IMR-90 (cell line): ENCODE measurements at regions not wholly inside any gene's neighbourhood (a gene's known extent, or its start where the extent isn't known, plus 50 kb on each side); places are given as distances from the start of the nearest gene placed in this dataset.

Source experiments
- ATAC-seq: fragments of 200-7000 bp; cut with Tn5 transposase; 2 replicates; pipeline ENCODE4 v1.9.1; 2020; ENCODE audit warnings: low read depth, mild to moderate bottlenecking, moderate library complexity
- BruUV-seq: library from RNA; stranded (reverse); fragments of 400-500 nt; replicated peaks from 2 replicates; lab custom pipeline; 2021; lab: Mats Ljungman, UMichigan
- CTCF ChIA-PET: fragments of 300-600 bp; formaldehyde crosslinking; extraction: SDS; loops from one replicate; lab custom pipeline; 2021; ENCODE audit warnings: antibody characterized with exemption; lab: Yijun Ruan, JAX
- POLR2A ChIA-PET: fragments of 300-600 bp; sonication (Branson Sonifier 250); formaldehyde crosslinking; loops from one replicate; lab custom pipeline; 2022; ENCODE audit warnings: antibody characterized with exemption; ENCODE audit not compliant: unreplicated experiment; lab: Charles Lee
- DNase-seq: peaks from one replicate; pipeline ENCODE4 v3.0.0; 2013
- H2AFZ ChIP-seq: replicated peaks from 2 replicates; pipeline ENCODE3; 2013; ENCODE audit warnings: low read length, mild to moderate bottlenecking; ENCODE audit not compliant: poor library complexity
- H2AK5ac ChIP-seq: 2 replicates; pipeline ENCODE4 v1.6.1; 2013; ENCODE audit warnings: low read depth, low read length, inconsistent platforms
- H2AK9ac ChIP-seq: replicated peaks from 2 replicates; pipeline ENCODE3; 2013; ENCODE audit warnings: mild to moderate bottlenecking, low read depth, low read length, moderate library complexity; ENCODE audit not compliant: poor library complexity
- H2BK120ac ChIP-seq: 2 replicates; pipeline ENCODE4 v1.6.1; 2013; ENCODE audit warnings: low read depth, low read length, inconsistent platforms
- H2BK15ac ChIP-seq: 3 replicates; pipeline ENCODE4 v1.6.1; 2013; ENCODE audit warnings: low read depth, low read length, inconsistent platforms
- H2BK20ac ChIP-seq: 2 replicates; pipeline ENCODE4 v1.6.1; 2013; ENCODE audit warnings: low read depth, mild to moderate bottlenecking, inconsistent platforms, low read length, moderate library complexity
- H2BK5ac ChIP-seq: 2 replicates; pipeline ENCODE4 v1.6.1; 2013; ENCODE audit warnings: mild to moderate bottlenecking, low read depth, low read length, inconsistent platforms; ENCODE audit not compliant: poor library complexity, severe bottlenecking
- H3K14ac ChIP-seq: replicated peaks from 2 replicates; pipeline ENCODE4 v1.6.1; 2013; ENCODE audit warnings: low read depth, low read length, inconsistent platforms
- H3K18ac ChIP-seq: 2 replicates; pipeline ENCODE4 v1.6.1; 2013; ENCODE audit warnings: low read depth, low read length, control low read depth
- H3K23ac ChIP-seq: 2 replicates; pipeline ENCODE4 v1.6.1; 2013; ENCODE audit warnings: low read depth, low read length, inconsistent platforms
- H3K27ac ChIP-seq: 2 replicates; pipeline ENCODE4 v1.5.1; 2013; ENCODE audit warnings: mild to moderate bottlenecking, control low read depth, low read length; ENCODE audit not compliant: insufficient read depth
- H3K27me3 ChIP-seq: 2 replicates; pipeline ENCODE4 v1.6.1; 2013; ENCODE audit warnings: low read length; ENCODE audit not compliant: control insufficient read depth, insufficient read depth
- H3K36me3 ChIP-seq: 2 replicates; pipeline ENCODE4 v1.6.1; 2013; ENCODE audit warnings: low read length, mixed read lengths; ENCODE audit not compliant: control insufficient read depth, insufficient read depth
- H3K4ac ChIP-seq: 2 replicates; pipeline ENCODE4 v1.6.1; 2013; ENCODE audit warnings: low read depth, low read length, inconsistent platforms
- H3K4me1 ChIP-seq: 2 replicates; pipeline ENCODE4 v1.6.1; 2013; ENCODE audit warnings: low read length, mixed read lengths; ENCODE audit not compliant: control insufficient read depth, insufficient read depth
- H3K4me2 ChIP-seq: 2 replicates; pipeline ENCODE4 v1.6.1; 2013; ENCODE audit warnings: low read depth, mild to moderate bottlenecking, control low read depth, low read length, moderate library complexity
- H3K4me3 ChIP-seq: 2 replicates; pipeline ENCODE4 v1.5.1; 2013; ENCODE audit warnings: low read depth, mild to moderate bottlenecking, control low read depth, low read length, moderate library complexity; ENCODE audit not compliant: insufficient read depth
- H3K56ac ChIP-seq: 2 replicates; pipeline ENCODE4 v1.6.1; 2013; ENCODE audit warnings: low read length, inconsistent platforms; ENCODE audit not compliant: insufficient read depth; ENCODE audit errors: extremely low read depth
- H3K79me1 ChIP-seq, 2 experiments: 2 replicates each; pipeline ENCODE4 v1.6.1; 2013; ENCODE audit warnings: low read length in 2 of 2, inconsistent platforms in 1 of 2, low read depth in 1 of 2
- H3K9ac ChIP-seq: 2 replicates; pipeline ENCODE4 v1.6.1; 2013; ENCODE audit warnings: low read depth, low read length, control low read depth
- H3K9me1 ChIP-seq: 2 replicates; pipeline ENCODE4 v1.6.1; 2013; ENCODE audit warnings: low read length, inconsistent platforms; ENCODE audit not compliant: insufficient read depth
- H3K9me3 ChIP-seq: 2 replicates; pipeline ENCODE4 v1.6.1; 2013; ENCODE audit warnings: low read length; ENCODE audit not compliant: control insufficient read depth, insufficient read depth
- H4K20me1 ChIP-seq: 2 replicates; pipeline ENCODE4 v1.6.1; 2013; ENCODE audit warnings: low read length, inconsistent platforms; ENCODE audit not compliant: insufficient read depth
- H4K5ac ChIP-seq: 2 replicates; pipeline ENCODE4 v1.6.1; 2013; ENCODE audit warnings: mild to moderate bottlenecking, low read depth, low read length, control low read depth
- H4K8ac ChIP-seq, 2 experiments: 2 replicates each; pipeline ENCODE4 v1.6.1; 2013; ENCODE audit warnings: low read depth in 2 of 2, low read length in 2 of 2, control low read depth in 1 of 2, inconsistent platforms in 1 of 2
- H4K91ac ChIP-seq: 2 replicates; pipeline ENCODE4 v1.6.1; 2013; ENCODE audit warnings: low read depth, low read length, inconsistent platforms; ENCODE audit not compliant: insufficient read depth
- BHLHE40 ChIP-seq: fragments of 150-350 bp; IDR thresholded peaks from 2 replicates; pipeline ENCODE4 v1.6.1; 2016; ENCODE audit warnings: mild to moderate bottlenecking, low read depth, low read length
- CEBPB ChIP-seq: IDR thresholded peaks from 2 replicates; pipeline ENCODE4 v1.6.1; 2012; ENCODE audit warnings: low read depth, low read length, improper control_type of control experiment
- CHD1 ChIP-seq: IDR thresholded peaks from 2 replicates; pipeline ENCODE4 v1.6.1; 2012; ENCODE audit warnings: low read depth, low read length, improper control_type of control experiment
- FOS ChIP-seq: fragments of 150-350 bp; IDR thresholded peaks from 2 replicates; pipeline ENCODE4 v1.6.1; 2016; ENCODE audit warnings: low read depth, low read length
- MAFK ChIP-seq: IDR thresholded peaks from 2 replicates; pipeline ENCODE4 v1.6.1; 2012; ENCODE audit warnings: low read depth, low read length, improper control_type of control experiment
- MAZ ChIP-seq: IDR thresholded peaks from 2 replicates; pipeline ENCODE4 v1.6.1; 2012; ENCODE audit warnings: low read depth, mild to moderate bottlenecking, low read length, improper control_type of control experiment, moderate library complexity, borderline replicate concordance
- MXI1 ChIP-seq: IDR thresholded peaks from 2 replicates; pipeline ENCODE4 v1.6.1; 2012; ENCODE audit warnings: low read depth, mild to moderate bottlenecking, low read length, moderate library complexity, borderline replicate concordance
- NFE2L2 ChIP-seq: fragments of 150-350 bp; IDR thresholded peaks from 2 replicates; pipeline ENCODE4 v1.6.1; 2016; ENCODE audit warnings: low read depth, mild to moderate bottlenecking, low read length
- POLR2A ChIP-seq: IDR thresholded peaks from 2 replicates; pipeline ENCODE4 v1.6.1; 2012; ENCODE audit warnings: mild to moderate bottlenecking, low read depth, low read length
- RAD21 ChIP-seq: IDR thresholded peaks from 2 replicates; pipeline ENCODE4 v1.6.1; 2012; ENCODE audit warnings: low read length, improper control_type of control experiment
- RCOR1 ChIP-seq: IDR thresholded peaks from 2 replicates; pipeline ENCODE4 v1.6.1; 2012; ENCODE audit warnings: mild to moderate bottlenecking, low read length, improper control_type of control experiment; ENCODE audit not compliant: insufficient replicate concordance
- RFX5 ChIP-seq: IDR thresholded peaks from 2 replicates; pipeline ENCODE4 v1.8.0; 2012; ENCODE audit warnings: low read depth, mild to moderate bottlenecking, low read length, moderate library complexity
- SMC3 ChIP-seq: fragments of 150-350 bp; IDR thresholded peaks from 2 replicates; pipeline ENCODE4 v1.6.1; 2016; ENCODE audit warnings: low read depth, mild to moderate bottlenecking, antibody characterized with exemption, low read length, moderate library complexity
- WGBS, 2 experiments: methylation state at CpG; one replicate each; pipeline versions ENCODE4 v1.1.5 to v1.1.7; 2013; ENCODE audit warnings: missing lambda C conversion rate in 2 of 2; ENCODE audit not compliant: insufficient read length in 1 of 2; ENCODE audit errors: extremely low coverage in 2 of 2; 5-methylcytosine and 5-hydroxymethylcytosine counted together
- dilution Hi-C: fragments of 300-500 bp; cut with HindIII; formaldehyde crosslinking; loops from one replicate; pipeline ENCODE4 v1.14.3; 2018; ENCODE audit warnings: low sequenced_read_pairs; ENCODE audit not compliant: unreplicated experiment
- in situ Hi-C: fragments of 300-500 bp; cut with MboI; formaldehyde crosslinking; loops from 3 replicates; pipeline ENCODE4 v1.14.3; 2019; ENCODE audit warnings: low sequenced_read_pairs, inconsistent platforms, mixed read lengths
- intact Hi-C: fragments of 100-400 bp; cut with micrococcal nuclease; formaldehyde crosslinking; loops from 2 replicates; pipeline ENCODE4 v1.10.0; 2022
- TF ChIP-seq, protein P1 (sequence below): fragments of 150-350 bp; IDR thresholded peaks from 2 replicates; pipeline ENCODE4 v1.6.1; 2016; ENCODE audit warnings: low read depth, mild to moderate bottlenecking, low read length, moderate library complexity, borderline replicate concordance
- TF ChIP-seq, protein P2 (sequence below): fragments of 150-350 bp; IDR thresholded peaks from 2 replicates; pipeline ENCODE4 v1.6.1; 2017; ENCODE audit warnings: mild to moderate bottlenecking, antibody characterized with exemption, low read length, low read depth
- TF ChIP-seq, protein P3 (sequence below): conservative IDR thresholded peaks from 2 replicates; pipeline ENCODE4 v1.5.1; 2012; ENCODE audit warnings: mild to moderate bottlenecking, low read depth, low read length, improper control_type of control experiment

DNA sequence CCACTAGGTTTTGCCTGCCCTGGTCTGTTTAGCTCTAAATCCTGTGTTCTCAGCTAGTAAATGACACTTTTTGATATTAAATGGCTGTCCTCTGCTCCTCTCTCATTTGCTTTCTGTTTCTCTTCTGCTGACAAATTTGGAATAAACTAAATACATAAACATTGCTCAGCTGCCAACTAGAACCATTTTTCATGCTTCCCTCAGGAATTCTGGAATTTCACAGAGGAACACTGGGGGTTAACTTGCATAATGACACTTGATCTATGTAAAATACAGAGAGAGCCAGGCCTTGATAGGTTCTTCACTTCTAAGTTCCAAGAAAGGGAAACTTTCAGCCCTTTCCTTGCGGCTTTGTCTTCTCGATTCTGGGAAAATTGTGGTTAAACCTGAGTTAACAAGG, 450.6 kb upstream of the ST6GAL2 start:
- no peak for TF ChIP-seq RCOR1
- no peak for TF ChIP-seq CHD1
- TF ChIP-seq RAD21: no peak
- TF ChIP-seq SMC3: no peak
- no peak for TF ChIP-seq MAZ
- no peak for TF ChIP-seq POLR2A
- TF ChIP-seq, protein P1, sequence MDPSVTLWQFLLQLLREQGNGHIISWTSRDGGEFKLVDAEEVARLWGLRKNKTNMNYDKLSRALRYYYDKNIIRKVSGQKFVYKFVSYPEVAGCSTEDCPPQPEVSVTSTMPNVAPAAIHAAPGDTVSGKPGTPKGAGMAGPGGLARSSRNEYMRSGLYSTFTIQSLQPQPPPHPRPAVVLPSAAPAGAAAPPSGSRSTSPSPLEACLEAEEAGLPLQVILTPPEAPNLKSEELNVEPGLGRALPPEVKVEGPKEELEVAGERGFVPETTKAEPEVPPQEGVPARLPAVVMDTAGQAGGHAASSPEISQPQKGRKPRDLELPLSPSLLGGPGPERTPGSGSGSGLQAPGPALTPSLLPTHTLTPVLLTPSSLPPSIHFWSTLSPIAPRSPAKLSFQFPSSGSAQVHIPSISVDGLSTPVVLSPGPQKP: no peak
- no peak for TF ChIP-seq FOS
- TF ChIP-seq CEBPB: no peak
- TF ChIP-seq, protein P2, sequence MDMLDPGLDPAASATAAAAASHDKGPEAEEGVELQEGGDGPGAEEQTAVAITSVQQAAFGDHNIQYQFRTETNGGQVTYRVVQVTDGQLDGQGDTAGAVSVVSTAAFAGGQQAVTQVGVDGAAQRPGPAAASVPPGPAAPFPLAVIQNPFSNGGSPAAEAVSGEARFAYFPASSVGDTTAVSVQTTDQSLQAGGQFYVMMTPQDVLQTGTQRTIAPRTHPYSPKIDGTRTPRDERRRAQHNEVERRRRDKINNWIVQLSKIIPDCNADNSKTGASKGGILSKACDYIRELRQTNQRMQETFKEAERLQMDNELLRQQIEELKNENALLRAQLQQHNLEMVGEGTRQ: no peak
- TF ChIP-seq, protein P3, sequence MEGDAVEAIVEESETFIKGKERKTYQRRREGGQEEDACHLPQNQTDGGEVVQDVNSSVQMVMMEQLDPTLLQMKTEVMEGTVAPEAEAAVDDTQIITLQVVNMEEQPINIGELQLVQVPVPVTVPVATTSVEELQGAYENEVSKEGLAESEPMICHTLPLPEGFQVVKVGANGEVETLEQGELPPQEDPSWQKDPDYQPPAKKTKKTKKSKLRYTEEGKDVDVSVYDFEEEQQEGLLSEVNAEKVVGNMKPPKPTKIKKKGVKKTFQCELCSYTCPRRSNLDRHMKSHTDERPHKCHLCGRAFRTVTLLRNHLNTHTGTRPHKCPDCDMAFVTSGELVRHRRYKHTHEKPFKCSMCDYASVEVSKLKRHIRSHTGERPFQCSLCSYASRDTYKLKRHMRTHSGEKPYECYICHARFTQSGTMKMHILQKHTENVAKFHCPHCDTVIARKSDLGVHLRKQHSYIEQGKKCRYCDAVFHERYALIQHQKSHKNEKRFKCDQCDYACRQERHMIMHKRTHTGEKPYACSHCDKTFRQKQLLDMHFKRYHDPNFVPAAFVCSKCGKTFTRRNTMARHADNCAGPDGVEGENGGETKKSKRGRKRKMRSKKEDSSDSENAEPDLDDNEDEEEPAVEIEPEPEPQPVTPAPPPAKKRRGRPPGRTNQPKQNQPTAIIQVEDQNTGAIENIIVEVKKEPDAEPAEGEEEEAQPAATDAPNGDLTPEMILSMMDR: no peak
- no peak for TF ChIP-seq MXI1
- no peak for TF ChIP-seq BHLHE40
- no peak for TF ChIP-seq NFE2L2
- TF ChIP-seq MAFK: no peak
- TF ChIP-seq RFX5: no peak
- no TSS peak for BruUV-seq
- dilution Hi-C loops: no loop called here
- H4K8ac ChIP-seq: no peak overlapping the region
- no peak overlapping the region for H3K23ac ChIP-seq
- H3K4me2 ChIP-seq: no peak overlapping the region
- intact Hi-C loops: no loop called here
- no peak overlapping the region for H4K91ac ChIP-seq
- no peaks in the 10 kb centered on the region for H3K9me1 ChIP-seq
- no peak overlapping the region for H3K14ac ChIP-seq
- DNase-seq (no peak), ATAC-seq (no peak)
- H3K9me3 ChIP-seq: peaks cover 4% of the 10 kb centered on the region
- H3K27ac ChIP-seq: no peak overlapping the region
- no peaks in the 10 kb centered on the region for H3K27me3 ChIP-seq
- H2AK5ac ChIP-seq: no peak overlapping the region
- H3K4ac ChIP-seq: no peak overlapping the region
- H2BK5ac ChIP-seq: no peak overlapping the region
- no peak overlapping the region for H2BK15ac ChIP-seq
- CTCF ChIA-PET: no interaction called here
- H2AK9ac ChIP-seq: no peak overlapping the region
- no peaks in the 10 kb centered on the region for H3K79me1 ChIP-seq
- no peak overlapping the region for H2BK120ac ChIP-seq
- no peaks in the 10 kb centered on the region for H3K36me3 ChIP-seq
- H3K9ac ChIP-seq: no peak overlapping the region
- H3K56ac ChIP-seq: no peak overlapping the region
- H3K4me1 ChIP-seq: no peaks in the 10 kb centered on the region
- no CpG with 5 or more reads among the region's 2 CpGs for WGBS, 2 experiments
- no peak overlapping the region for H3K18ac ChIP-seq
- POLR2A ChIA-PET: no interaction called here
- no peak overlapping the region for H3K4me3 ChIP-seq
- no peak overlapping the region for H2BK20ac ChIP-seq
- in situ Hi-C loops: no loop called here
- no peak overlapping the region for H2AFZ ChIP-seq
- no peaks in the 10 kb centered on the region for H4K20me1 ChIP-seq
- no peak overlapping the region for H4K5ac ChIP-seq
